HepG2 (cell line): ENCODE measurements at regions not wholly inside any gene's neighbourhood (a gene's known extent, or its start where the extent isn't known, plus 50 kb on each side); places are given as distances from the start of the nearest gene placed in this dataset.

Experiments used
- ATAC-seq: fragments of 200-7000 bp; cut with Tn5 transposase; 3 replicates; pipeline ENCODE4 v1.9.1; 2020; ENCODE audit warnings: mild to moderate bottlenecking, moderate library complexity
- BruUV-seq: library from RNA; stranded (reverse); fragments of 400-500 nt; replicated peaks from 2 replicates; lab custom pipeline; 2021; lab: Mats Ljungman, UMichigan
- CTCF ChIA-PET: fragments of 300-600 bp; formaldehyde crosslinking; extraction: SDS; loops from one replicate; lab custom pipeline; 2021; ENCODE audit warnings: low total read pairs, inconsistent platforms, low intra/inter-chr PET ratio; lab: Yijun Ruan, JAX
- POLR2A ChIA-PET: fragments of 350-600 bp; sonication (Branson Sonifier 250); formaldehyde crosslinking; loops from one replicate; lab custom pipeline; 2020; ENCODE audit warnings: antibody characterized with exemption, inconsistent platforms; lab: Yijun Ruan, JAX
- DNase-seq: peaks from one replicate; pipeline ENCODE4 v3.0.0-alpha.2; 2015; ENCODE audit warnings: low spot score
- FAIRE-seq: peaks from 3 replicates; lab custom pipeline; 2011; peaks lifted over from hg19 to GRCh38; lab: Jason Lieb, UNC
- H2AFZ ChIP-seq: one replicate; pipeline ENCODE4 v1.6.1; 2011; ENCODE audit warnings: low read length, inconsistent platforms
- H3K27ac ChIP-seq: fragments of 300-600 bp; 3 replicates; pipeline ENCODE4 v1.8.0; 2011; ENCODE audit warnings: mixed run types, mild to moderate bottlenecking, mixed read lengths, low read length, inconsistent platforms; ENCODE audit not compliant: insufficient read depth; ENCODE audit errors: extremely low read length
- H3K27me3 ChIP-seq, 2 experiments: fragments of 200-600 bp in 1 of 2; 2 replicates in 1 of 2; 3 replicates in 1 of 2; pipeline versions ENCODE4 v1.6.0 to v1.8.0; 2011; ENCODE audit warnings: low read length in 2 of 2, mild to moderate bottlenecking in 2 of 2, moderate library complexity in 2 of 2, inconsistent platforms in 1 of 2; ENCODE audit not compliant: insufficient read depth in 2 of 2, control insufficient read depth in 1 of 2
- H3K36me3 ChIP-seq, 2 experiments: fragments of 200-600 bp in 1 of 2; replicated peaks in 1 of 2; 2 replicates in 1 of 2; 3 replicates in 1 of 2; pipeline versions ENCODE4 v1.5.1 to v1.8.0; 2011; ENCODE audit warnings: low read length in 2 of 2, inconsistent platforms in 1 of 2; ENCODE audit not compliant: insufficient read depth in 2 of 2, control insufficient read depth in 1 of 2
- H3K4me1 ChIP-seq: 2 replicates; pipeline ENCODE4 v1.5.1; 2012; ENCODE audit warnings: low read length, inconsistent platforms; ENCODE audit not compliant: insufficient read depth
- H3K4me2 ChIP-seq: 2 replicates; pipeline ENCODE4 v1.6.0; 2011; ENCODE audit warnings: low read depth, low read length, inconsistent platforms
- H3K4me3 ChIP-seq, 3 experiments: fragments of 200-600 bp in 1 of 3; sonication (generic), shearing (Covaris generic) in 1 of 3; replicated peaks in 1 of 3; 2 replicates each; pipeline ENCODE4 v1.5.1; 2011 to 2016; ENCODE audit warnings: low read length in 3 of 3, inconsistent platforms in 2 of 3, low read depth in 2 of 3, mild to moderate bottlenecking in 2 of 3, control low read depth in 1 of 3, mixed read lengths in 1 of 3; ENCODE audit not compliant: insufficient read depth in 1 of 3
- H3K79me2 ChIP-seq: one replicate; pipeline ENCODE4 v1.6.1; 2011; ENCODE audit warnings: low read length, inconsistent platforms; ENCODE audit not compliant: insufficient read depth
- H3K9ac ChIP-seq: 2 replicates; pipeline ENCODE4 v1.6.0; 2011; ENCODE audit warnings: mild to moderate bottlenecking, low read depth, low read length, inconsistent platforms; ENCODE audit not compliant: insufficient read depth
- H3K9me3 ChIP-seq: 2 replicates; pipeline ENCODE4 v1.5.1; 2012; ENCODE audit warnings: mild to moderate bottlenecking, low read length
- H4K20me1 ChIP-seq: 2 replicates; pipeline ENCODE4 v1.6.0; 2011; ENCODE audit warnings: inconsistent platforms, mild to moderate bottlenecking, low read length, moderate library complexity; ENCODE audit not compliant: insufficient read depth
- CEBPZ ChIP-seq: IDR thresholded peaks from 2 replicates; pipeline ENCODE4 v1.6.1; 2012; ENCODE audit warnings: low read length, improper control_type of control experiment
- DR1 ChIP-seq: sonication (generic); formaldehyde crosslinking; IDR thresholded peaks from 2 replicates; pipeline ENCODE4 v1.8.0; 2021; ENCODE audit warnings: mild to moderate bottlenecking, missing genetic modification reagents, inconsistent platforms
- ERF ChIP-seq: IDR thresholded peaks from 2 replicates; pipeline ENCODE4 v1.6.1; 2018; ENCODE audit warnings: missing biosample characterization, missing genetic modification reagents
- FOXK1 ChIP-seq: sonication (generic); formaldehyde crosslinking; IDR thresholded peaks from 2 replicates; pipeline ENCODE4 v1.4.0; 2020; ENCODE audit warnings: low read depth, missing genetic modification reagents, borderline replicate concordance
- FOXP4 ChIP-seq: sonication (generic); formaldehyde crosslinking; IDR thresholded peaks from 2 replicates; pipeline ENCODE4 v1.4.0; 2020; ENCODE audit warnings: missing genetic modification reagents
- PRDM4 ChIP-seq: sonication (generic); formaldehyde crosslinking; IDR thresholded peaks from 2 replicates; pipeline ENCODE4 v1.9.0; 2021; ENCODE audit warnings: missing genetic modification reagents, borderline replicate concordance
- PRPF4 ChIP-seq: fragments of 200-400 bp; formaldehyde crosslinking; IDR thresholded peaks from 2 replicates; pipeline ENCODE4 v1.6.1; 2016; ENCODE audit warnings: low read length, low read depth; ENCODE audit not compliant: poor library complexity, severe bottlenecking
- ZBED4 ChIP-seq: sonication (generic); formaldehyde crosslinking; IDR thresholded peaks from 2 replicates; pipeline ENCODE4 v1.4.0; 2020; ENCODE audit warnings: missing genetic modification reagents, borderline replicate concordance
- ZBTB42 ChIP-seq: sonication (generic); formaldehyde crosslinking; IDR thresholded peaks from 2 replicates; pipeline ENCODE4 v1.5.0; 2020; ENCODE audit warnings: mild to moderate bottlenecking, missing genetic modification reagents
- ZBTB44 ChIP-seq: sonication (generic); formaldehyde crosslinking; IDR thresholded peaks from 2 replicates; pipeline ENCODE4 v1.4.0; 2020; ENCODE audit warnings: missing genetic modification reagents
- ZNF264 ChIP-seq: sonication (generic); formaldehyde crosslinking; IDR thresholded peaks from 2 replicates; pipeline ENCODE4 v1.4.0; 2020; ENCODE audit warnings: missing genetic modification reagents
- WGBS: methylation state at CpG from one replicate; pipeline ENCODE4 v1.1.6; 2017; ENCODE audit warnings: low lambda C conversion rate; 5-methylcytosine and 5-hydroxymethylcytosine counted together
- in situ Hi-C: cut with HindIII; loops from 2 replicates; pipeline ENCODE4 v1.10.0; 2017; ENCODE audit warnings: low pct_unique_long_range_greater_than_20kb; ENCODE audit not compliant: extremely low pct_ligation_motif_present
- intact Hi-C: fragments of 100-400 bp; cut with micrococcal nuclease; formaldehyde crosslinking; loops from one replicate; pipeline ENCODE4 v1.10.0; 2022; ENCODE audit not compliant: unreplicated experiment

DNA sequence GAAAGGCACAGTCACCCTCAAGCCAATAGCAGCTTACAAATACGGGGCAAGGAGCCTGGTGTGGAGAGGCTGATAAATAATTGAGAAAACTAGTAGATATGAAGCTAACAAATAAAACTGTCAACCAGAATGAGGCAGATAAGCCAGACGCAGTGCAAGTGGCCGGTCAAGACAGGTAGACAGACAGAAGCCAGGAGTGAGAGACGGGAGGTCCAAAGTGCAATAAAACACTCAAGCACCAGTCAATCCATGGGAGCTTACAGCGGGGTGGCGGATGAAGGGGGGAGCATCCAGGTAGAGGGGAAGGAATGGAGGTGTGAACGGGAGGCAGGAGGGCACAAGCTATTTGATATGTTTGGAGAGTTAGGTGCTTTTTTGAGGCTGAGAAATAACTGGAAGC is 193.1 kb downstream of the FOXD4L6 start:
- Histone ChIP-seq H2AFZ (no peak overlapping the region), H3K4me1 (no peaks in the 10 kb centered on the region), H3K27me3 (no peaks in the 10 kb centered on the region; a peak in 1 of 5 replicates), H3K9ac (no peak overlapping the region), H3K4me3 (no peak overlapping the region), H4K20me1 (no peaks in the 10 kb centered on the region), H3K9me3 (no peaks in the 10 kb centered on the region), H3K79me2 (no peaks in the 10 kb centered on the region), H3K4me2 (no peak overlapping the region), H3K36me3 (no peaks in the 10 kb centered on the region), H3K27ac (no peak overlapping the region)
- ChIA-PET POLR2A (no interaction called here), CTCF (no interaction called here)
- ATAC-seq (no peak), DNase-seq (no peak), FAIRE-seq (no peak)
- intact Hi-C loops = no loop called here
- BruUV-seq = no TSS peak
- in situ Hi-C loops = no loop called here
- WGBS = 26% methylated on average over 7 of the region's 7 CpGs
- no peak for TF ChIP-seq ZBTB44
- no peak for TF ChIP-seq ZNF264 (CRISPR knock-in tag)
- no peak for TF ChIP-seq ZBTB42 (CRISPR knock-in tag)
- TF ChIP-seq PRDM4 = no peak
- no peak for TF ChIP-seq FOXK1 (CRISPR knock-in tag)
- no peak for TF ChIP-seq FOXP4 (CRISPR knock-in tag)
- no peak for TF ChIP-seq CEBPZ
- TF ChIP-seq PRPF4 = no peak
- TF ChIP-seq ERF (CRISPR knock-in tag) = no peak
- no peak for TF ChIP-seq ZBED4 (CRISPR knock-in tag)
- TF ChIP-seq DR1 = no peak
